ENCODE measurements at regions not wholly inside any gene's neighbourhood (a gene's known extent, or its start where the extent isn't known, plus 50 kb on each side); places are given as distances from the start of the nearest gene placed in this dataset.

- TF ChIP-seq CTCF (conservative IDR thresholded peaks at IDR 0.05 in 1 of 2, IDR thresholded peaks at IDR 0.05 in 1 of 2; ENCODE audit: low read depth in 1 of 2, low read length in 2 of 2) (no peak), EZH2 (IDR thresholded peaks at IDR 0.05; ENCODE audit: low read length, missing control alignments) (no peak)
Measured at GRCh38 chr18:25764777-25765176, 325.6 kb downstream of the SS18 start.
